ENCODE measurements at regions not wholly inside any gene's neighbourhood (a gene's known extent, or its start where the extent isn't known, plus 50 kb on each side); places are given as distances from the start of the nearest gene placed in this dataset.
"Not testable (repeated sequence)": the region's sequence is repeated elsewhere in the genome, so short reads cannot be mapped to it uniquely, and the experiment has no call there.

DNA sequence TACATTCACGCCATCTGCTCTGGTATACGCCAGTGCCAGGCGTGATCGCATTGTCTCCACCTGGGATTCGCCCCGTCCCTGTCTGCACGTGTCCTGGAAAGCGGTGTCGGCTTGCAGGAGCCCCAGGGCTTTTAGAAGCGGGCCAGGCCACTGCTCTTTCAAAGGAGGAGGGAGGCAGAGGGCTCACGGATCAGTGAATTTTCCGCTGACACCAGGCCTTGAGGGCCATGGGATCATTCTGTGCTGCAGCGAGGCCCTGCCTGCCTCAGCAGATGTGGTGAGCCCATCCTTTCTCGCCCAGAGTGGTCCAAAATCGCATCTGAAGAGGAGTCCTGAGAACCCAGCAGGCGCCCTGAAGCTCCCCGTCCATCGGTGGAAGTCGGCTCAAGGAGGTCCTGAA lies 686.4 kb downstream of the KCNJ18 start:
- TF ChIP-seq EZH2 (IDR thresholded peaks at IDR 0.05; ENCODE audit: low read depth, unreplicated experiment) = not testable (repeated sequence)
- TF ChIP-seq, protein P1, sequence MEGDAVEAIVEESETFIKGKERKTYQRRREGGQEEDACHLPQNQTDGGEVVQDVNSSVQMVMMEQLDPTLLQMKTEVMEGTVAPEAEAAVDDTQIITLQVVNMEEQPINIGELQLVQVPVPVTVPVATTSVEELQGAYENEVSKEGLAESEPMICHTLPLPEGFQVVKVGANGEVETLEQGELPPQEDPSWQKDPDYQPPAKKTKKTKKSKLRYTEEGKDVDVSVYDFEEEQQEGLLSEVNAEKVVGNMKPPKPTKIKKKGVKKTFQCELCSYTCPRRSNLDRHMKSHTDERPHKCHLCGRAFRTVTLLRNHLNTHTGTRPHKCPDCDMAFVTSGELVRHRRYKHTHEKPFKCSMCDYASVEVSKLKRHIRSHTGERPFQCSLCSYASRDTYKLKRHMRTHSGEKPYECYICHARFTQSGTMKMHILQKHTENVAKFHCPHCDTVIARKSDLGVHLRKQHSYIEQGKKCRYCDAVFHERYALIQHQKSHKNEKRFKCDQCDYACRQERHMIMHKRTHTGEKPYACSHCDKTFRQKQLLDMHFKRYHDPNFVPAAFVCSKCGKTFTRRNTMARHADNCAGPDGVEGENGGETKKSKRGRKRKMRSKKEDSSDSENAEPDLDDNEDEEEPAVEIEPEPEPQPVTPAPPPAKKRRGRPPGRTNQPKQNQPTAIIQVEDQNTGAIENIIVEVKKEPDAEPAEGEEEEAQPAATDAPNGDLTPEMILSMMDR (conservative IDR thresholded peaks at IDR 0.05; ENCODE audit: low read depth in 2 of 2) = not testable (repeated sequence)
